HEK293T (cell line): ENCODE measurements at regions not wholly inside any gene's neighbourhood (a gene's known extent, or its start where the extent isn't known, plus 50 kb on each side); places are given as distances from the start of the nearest gene placed in this dataset.

Experiments used
- ARNT ChIP-seq: fragments of 450-650 bp; IDR thresholded peaks from 2 replicates; pipeline ENCODE4 v1.6.1; 2017; ENCODE audit warnings: mild to moderate bottlenecking
- BHLHE40 ChIP-seq: fragments of 450-650 bp; IDR thresholded peaks from 2 replicates; pipeline ENCODE4 v1.6.1; 2016; ENCODE audit warnings: mild to moderate bottlenecking, moderate library complexity, borderline replicate concordance
- CTBP1 ChIP-seq: fragments of 450-650 bp; IDR thresholded peaks from 2 replicates; pipeline ENCODE4 v1.6.1; 2016; ENCODE audit warnings: borderline replicate concordance
- FOXA1 ChIP-seq: fragments of 450-650 bp; IDR thresholded peaks from 2 replicates; pipeline ENCODE4 v1.6.1; 2016; ENCODE audit warnings: mild to moderate bottlenecking
- FOXM1 ChIP-seq: fragments of 450-650 bp; IDR thresholded peaks from 2 replicates; pipeline ENCODE4 v1.6.1; 2017; ENCODE audit warnings: mild to moderate bottlenecking, borderline replicate concordance
- HDGF ChIP-seq: fragments of 450-650 bp; IDR thresholded peaks from 2 replicates; pipeline ENCODE4 v1.6.1; 2017; ENCODE audit warnings: antibody characterized with exemption, borderline replicate concordance
- L3MBTL2 ChIP-seq: fragments of 450-650 bp; conservative IDR thresholded peaks from 2 replicates; pipeline ENCODE4 v1.6.1; 2016; ENCODE audit warnings: mild to moderate bottlenecking
- LEF1 ChIP-seq: fragments of 450-650 bp; IDR thresholded peaks from 2 replicates; pipeline ENCODE4 v1.6.1; 2017; ENCODE audit warnings: mild to moderate bottlenecking, borderline replicate concordance
- NFRKB ChIP-seq: fragments of 450-650 bp; IDR thresholded peaks from 2 replicates; pipeline ENCODE4 v1.6.1; 2016; ENCODE audit warnings: mild to moderate bottlenecking, moderate library complexity
- SP1 ChIP-seq: fragments of 450-650 bp; IDR thresholded peaks from 2 replicates; pipeline ENCODE4 v1.6.1; 2017
- SUZ12 ChIP-seq: fragments of 450-650 bp; IDR thresholded peaks from 2 replicates; pipeline ENCODE4 v1.6.1; 2016; ENCODE audit warnings: mild to moderate bottlenecking
- TARDBP ChIP-seq: fragments of 450-650 bp; IDR thresholded peaks from 2 replicates; pipeline ENCODE4 v1.6.1; 2016
- ZNF384 ChIP-seq: fragments of 450-650 bp; IDR thresholded peaks from 2 replicates; pipeline ENCODE4 v1.6.1; 2016
- TF ChIP-seq, protein P1 (sequence below): fragments of 450-650 bp; IDR thresholded peaks from 2 replicates; pipeline ENCODE4 v1.6.1; 2016

DNA sequence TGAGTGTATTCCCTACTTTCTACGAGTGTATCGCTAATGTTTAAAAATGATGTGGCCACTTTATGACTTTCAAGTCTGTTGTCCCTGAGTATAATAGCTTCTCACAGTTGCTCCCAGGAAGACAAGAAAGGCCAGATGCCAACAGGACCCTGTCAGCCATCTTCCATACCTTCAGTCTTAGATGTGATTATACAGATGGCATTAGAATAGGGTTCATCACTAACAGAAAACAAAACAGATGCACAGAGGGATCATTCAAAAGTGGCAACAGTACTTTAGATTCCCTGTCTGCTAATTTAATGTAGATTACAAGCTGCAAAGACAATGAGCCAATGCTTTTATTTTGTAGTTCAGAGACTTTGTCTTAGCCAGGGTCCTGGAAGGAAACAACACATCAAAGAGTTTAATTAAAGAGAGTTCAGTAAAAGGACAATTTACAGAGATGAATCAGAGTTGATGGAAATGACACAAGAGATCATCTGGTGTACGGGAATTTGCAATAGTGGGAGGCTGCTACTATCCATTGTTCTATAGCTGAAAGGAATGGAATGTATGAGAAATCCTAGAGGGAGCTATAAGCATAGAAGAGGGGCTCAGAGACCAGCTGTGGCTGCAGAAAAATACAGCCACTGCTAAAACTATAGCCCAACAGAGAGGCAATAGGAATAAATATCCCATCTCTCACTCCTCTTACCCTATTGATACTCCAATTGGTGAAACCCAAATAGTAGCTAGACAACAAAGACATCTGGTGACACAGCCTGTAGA is 393.7 kb upstream of the SMC2 start:
- TF ChIP-seq CTBP1: no peak
- no peak for TF ChIP-seq FOXA1
- TF ChIP-seq SP1: no peak
- no peak for TF ChIP-seq NFRKB
- TF ChIP-seq BHLHE40: no peak
- no peak for TF ChIP-seq L3MBTL2
- TF ChIP-seq SUZ12: no peak
- no peak for TF ChIP-seq ZNF384
- no peak for TF ChIP-seq FOXM1
- TF ChIP-seq ARNT: no peak
- TF ChIP-seq HDGF: no peak
- no peak for TF ChIP-seq TARDBP
- no peak for TF ChIP-seq LEF1
- TF ChIP-seq, protein P1, sequence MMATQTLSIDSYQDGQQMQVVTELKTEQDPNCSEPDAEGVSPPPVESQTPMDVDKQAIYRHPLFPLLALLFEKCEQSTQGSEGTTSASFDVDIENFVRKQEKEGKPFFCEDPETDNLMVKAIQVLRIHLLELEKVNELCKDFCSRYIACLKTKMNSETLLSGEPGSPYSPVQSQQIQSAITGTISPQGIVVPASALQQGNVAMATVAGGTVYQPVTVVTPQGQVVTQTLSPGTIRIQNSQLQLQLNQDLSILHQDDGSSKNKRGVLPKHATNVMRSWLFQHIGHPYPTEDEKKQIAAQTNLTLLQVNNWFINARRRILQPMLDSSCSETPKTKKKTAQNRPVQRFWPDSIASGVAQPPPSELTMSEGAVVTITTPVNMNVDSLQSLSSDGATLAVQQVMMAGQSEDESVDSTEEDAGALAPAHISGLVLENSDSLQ: no peak
